Stimulated activated CD4-positive, alpha-beta T cell treated with anti-CD3 and anti-CD28 coated beads, Interleukin-15, amount 100 ng/mL, for 1 hour (primary cell): ENCODE measurements at regions not wholly inside any gene's neighbourhood (a gene's known extent, or its start where the extent isn't known, plus 50 kb on each side); places are given as distances from the start of the nearest gene placed in this dataset.

ENCODE experiments used
- DNase-seq, 2 donors: peaks; one replicate each; pipeline ENCODE4 v3.0.0-alpha.2; 2020; ENCODE audit warnings: low read depth in 1 of 2, low spot score in 1 of 2

GRCh38 chr10:8752146-8752843 lies 697.8 kb downstream of the GATA3 start:
- no peak for DNase-seq

- no peak for DNase-seq
Observed at GRCh38 chr10:8758029-8758428, 703.5 kb downstream of the GATA3 start.

GRCh38 chr10:8766899-8767298 lies 712.4 kb downstream of the GATA3 start:
- DNase-seq, result no peak

- DNase-seq, result no peak
Observed at GRCh38 chr10:8767591-8767990, 713.1 kb downstream of the GATA3 start.

- DNase-seq, result no peak
Observed at GRCh38 chr10:8768341-8768740, 713.9 kb downstream of the GATA3 start.

- no peak for DNase-seq
Observed at GRCh38 chr10:8768852-8769251, 714.4 kb downstream of the GATA3 start.

- no peak for DNase-seq
Observed at GRCh38 chr10:8776926-8777622, 722.6 kb downstream of the GATA3 start.

- DNase-seq, result no peak
Observed at GRCh38 chr10:8778713-8779112, 724.2 kb downstream of the GATA3 start.

- DNase-seq, result no peak
Observed at GRCh38 chr10:8787649-8788048, 733.2 kb downstream of the GATA3 start.

- DNase-seq, result no peak
Observed at GRCh38 chr10:8790390-8790789, 735.9 kb downstream of the GATA3 start.

GRCh38 chr10:8794860-8795259 lies 740.4 kb downstream of the GATA3 start:
- no peak for DNase-seq

- no peak for DNase-seq
Observed at GRCh38 chr10:8800426-8800825, 745.9 kb downstream of the GATA3 start.

- no peak for DNase-seq
Observed at GRCh38 chr10:8803992-8804391, 749.5 kb downstream of the GATA3 start.

GRCh38 chr10:8810677-8811076 lies 756.2 kb downstream of the GATA3 start:
- DNase-seq, result no peak

GRCh38 chr10:8811201-8811600 lies 756.7 kb downstream of the GATA3 start:
- no peak for DNase-seq

- no peak for DNase-seq
Observed at GRCh38 chr10:8815969-8816368, 761.5 kb downstream of the GATA3 start.

- no peak for DNase-seq
Observed at GRCh38 chr10:8817299-8817698, 762.8 kb downstream of the GATA3 start.

- DNase-seq, result no peak
Observed at GRCh38 chr10:8825611-8826010, 771.1 kb downstream of the GATA3 start.

GRCh38 chr10:8829592-8829991 lies 775.1 kb downstream of the GATA3 start:
- DNase-seq, result no peak

GRCh38 chr10:8830048-8830447 lies 775.6 kb downstream of the GATA3 start:
- DNase-seq, result no peak

- no peak for DNase-seq
Observed at GRCh38 chr10:8830876-8831275, 776.4 kb downstream of the GATA3 start.

GRCh38 chr10:8835453-8836167 lies 781.1 kb downstream of the GATA3 start:
- DNase-seq, result no peak
